K562 (cell line): ENCODE measurements at regions not wholly inside any gene's neighbourhood (a gene's known extent, or its start where the extent isn't known, plus 50 kb on each side); places are given as distances from the start of the nearest gene placed in this dataset.

ENCODE experiments used
- ATF3 ChIP-seq, 2 experiments: fragments of 450-650 bp in 1 of 2; sonication (generic) in 1 of 2; formaldehyde crosslinking in 1 of 2; IDR thresholded peaks in 1 of 2; conservative IDR thresholded peaks in 1 of 2; 2 replicates each; pipeline versions ENCODE4 v1.6.1 to v1.8.1; 2016 to 2023; ENCODE audit warnings: mild to moderate bottlenecking in 2 of 2, moderate library complexity in 2 of 2, inconsistent platforms in 1 of 2, missing genetic modification reagents in 1 of 2
- E2F1 ChIP-seq: sonication (generic); formaldehyde crosslinking; IDR thresholded peaks from 2 replicates; pipeline ENCODE4 v1.8.1; 2023; ENCODE audit warnings: mild to moderate bottlenecking, missing genetic modification reagents, moderate library complexity
- EP300 ChIP-seq: IDR thresholded peaks from 2 replicates; pipeline ENCODE4 v1.6.1; 2012; ENCODE audit warnings: low read length, improper control_type of control experiment
- FOSL1 ChIP-seq: fragments of 200-800 bp; sonication (Bioruptor generic); conservative IDR thresholded peaks from 2 replicates; pipeline ENCODE4 v1.6.1; 2016; ENCODE audit warnings: missing genetic modification characterization, missing compliant biosample characterization
- HLTF ChIP-seq: fragments of 450-650 bp; IDR thresholded peaks from 2 replicates; pipeline ENCODE4 v1.6.1; 2016
- IFI16 ChIP-seq: fragments of 250-450 bp; sonication (Bioruptor Pico); IDR thresholded peaks from 2 replicates; pipeline ENCODE4 v2.1.2; 2022; ENCODE audit warnings: mild to moderate bottlenecking, inconsistent platforms
- ILF3 ChIP-seq: fragments of 450-650 bp; IDR thresholded peaks from 2 replicates; pipeline ENCODE4 v1.6.1; 2018; ENCODE audit warnings: antibody characterized with exemption, mild to moderate bottlenecking, moderate library complexity, borderline replicate concordance
- KLF16 ChIP-seq: IDR thresholded peaks from 2 replicates; pipeline ENCODE4 v1.6.1; 2016; ENCODE audit warnings: antibody characterized with exemption
- MTA1 ChIP-seq: fragments of 450-650 bp; IDR thresholded peaks from 2 replicates; pipeline ENCODE4 v1.6.1; 2017; ENCODE audit warnings: borderline replicate concordance
- MTA3 ChIP-seq: fragments of 450-650 bp; formaldehyde crosslinking; IDR thresholded peaks from 2 replicates; pipeline ENCODE4 v1.6.1; 2017; ENCODE audit warnings: mild to moderate bottlenecking, borderline replicate concordance
- NRF1 ChIP-seq, 2 experiments: fragments of 450-650 bp; IDR thresholded peaks in 1 of 2; conservative IDR thresholded peaks in 1 of 2; 2 replicates each; pipeline ENCODE4 v1.6.1; 2014; ENCODE audit warnings: mild to moderate bottlenecking in 2 of 2
- PBX2 ChIP-seq, 2 experiments: IDR thresholded peaks in 1 of 2; conservative IDR thresholded peaks in 1 of 2; 2 replicates each; pipeline ENCODE4 v1.6.1; 2016; ENCODE audit warnings: low read depth in 2 of 2, mild to moderate bottlenecking in 1 of 2, missing compliant biosample characterization in 1 of 2, missing genetic modification characterization in 1 of 2, moderate library complexity in 1 of 2
- PKNOX1 ChIP-seq: fragments of 450-650 bp; IDR thresholded peaks from 2 replicates; pipeline ENCODE4 v1.6.1; 2016
- PYGO2 ChIP-seq: fragments of 450-650 bp; IDR thresholded peaks from 2 replicates; pipeline ENCODE4 v1.6.1; 2016; ENCODE audit warnings: mild to moderate bottlenecking, missing genetic modification characterization, moderate library complexity, missing compliant biosample characterization
- RBM39 ChIP-seq: fragments of 200-400 bp; formaldehyde crosslinking; optimal IDR thresholded peaks from 2 replicates; pipeline ENCODE3; 2018; ENCODE audit warnings: low read depth, low read length
- SOX6 ChIP-seq: fragments of 450-650 bp; IDR thresholded peaks from 2 replicates; pipeline ENCODE4 v1.6.1; 2014; ENCODE audit warnings: mild to moderate bottlenecking
- ZBTB7A ChIP-seq: IDR thresholded peaks from 2 replicates; pipeline ENCODE4 v1.6.1; 2011; ENCODE audit warnings: low read depth, mild to moderate bottlenecking, low read length, moderate library complexity, borderline replicate concordance; ENCODE audit not compliant: control insufficient read depth
- ZNF512 ChIP-seq: IDR thresholded peaks from 2 replicates; pipeline ENCODE4 v1.6.1; 2016; ENCODE audit warnings: missing genetic modification characterization, missing compliant biosample characterization

- TF ChIP-seq EP300 (peak; percentile 78), FOSL1 (tag) (peak; percentile 51; the same call in 1 of the 2 replicates), MTA1 (peak; percentile 48; the same call in 1 of the 2 replicates), ATF3 (IDR thresholded peaks at IDR 0.05) (peak; percentile 38), ATF3 (CRISPR knock-in tag; conservative IDR thresholded peaks at IDR 0.05) (no peak), MTA3 (peak; percentile 61; the same call in 1 of the 2 replicates), RBM39 (no peak), KLF16 (peak; percentile 11; the same call in 1 of the 2 replicates), ZNF512 (tag) (no peak), PBX2 (CRISPR knock-in tag; IDR thresholded peaks at IDR 0.05; ENCODE audit: low read depth) (no peak), PBX2 (tag; conservative IDR thresholded peaks at IDR 0.05; ENCODE audit: low read depth) (peak; percentile 39; the same call in 1 of the 2 replicates), E2F1 (no peak), ILF3 (no peak), NRF1 (conservative IDR thresholded peaks at IDR 0.05 in 1 of 2, IDR thresholded peaks at IDR 0.05 in 1 of 2) (peak; percentile 20 to 27; a peak in 1 of 4 replicates), PYGO2 (tag) (no peak), PKNOX1 (peak; percentile 84), IFI16 (CRISPR knock-in tag) (no peak), SOX6 (peak; percentile 85), ZBTB7A (no peak), HLTF (no peak)
Measured at GRCh38 chr4:80134936-80135701, 62.1 kb upstream of the ANTXR2 start (continued).
